Left kidney (tissue), 1 donor: ENCODE measurements at regions not wholly inside any gene's neighbourhood (a gene's known extent, or its start where the extent isn't known, plus 50 kb on each side); places are given as distances from the start of the nearest gene placed in this dataset.

Experiments used
- DNase-seq: peaks from one replicate; pipeline ENCODE4 v3.0.0-alpha.2; 2013

- DNase-seq: no peak
Measured at GRCh38 chr7:47043304-47043703, 538.6 kb downstream of the TNS3 start.

- no peak for DNase-seq
Measured at GRCh38 chr7:47042669-47043068, 539.2 kb downstream of the TNS3 start.

- no peak for DNase-seq
Measured at GRCh38 chr7:47040795-47041347, 541.0 kb downstream of the TNS3 start.

- DNase-seq: no peak
Measured at GRCh38 chr7:47039904-47040303, 542.0 kb downstream of the TNS3 start.

GRCh38 chr7:47039089-47039648 lies 542.7 kb downstream of the TNS3 start:
- DNase-seq: no peak

GRCh38 chr7:47038621-47039020 lies 543.3 kb downstream of the TNS3 start:
- no peak for DNase-seq

- no peak for DNase-seq
Measured at GRCh38 chr7:47037607-47038006, 544.3 kb downstream of the TNS3 start.

- no peak for DNase-seq
Measured at GRCh38 chr7:47036909-47037308, 545.0 kb downstream of the TNS3 start.

- no peak for DNase-seq
Measured at GRCh38 chr7:47035522-47035921, 546.4 kb downstream of the TNS3 start.

- DNase-seq: no peak
Measured at GRCh38 chr7:47034180-47034579, 547.7 kb downstream of the TNS3 start.

GRCh38 chr7:47032536-47032908 lies 549.4 kb downstream of the TNS3 start:
- no peak for DNase-seq

GRCh38 chr7:47031786-47032535 lies 550.0 kb downstream of the TNS3 start:
- peak; percentile 39 for DNase-seq

- DNase-seq: no peak
Measured at GRCh38 chr7:47028284-47028683, 553.6 kb downstream of the TNS3 start.

GRCh38 chr7:47027695-47028240 lies 554.1 kb downstream of the TNS3 start:
- no peak for DNase-seq

GRCh38 chr7:47026780-47027361 lies 555.0 kb downstream of the TNS3 start:
- DNase-seq: no peak

GRCh38 chr7:47024991-47025390 lies 556.9 kb downstream of the TNS3 start:
- DNase-seq: no peak

GRCh38 chr7:47008461-47008860 lies 573.5 kb downstream of the TNS3 start:
- DNase-seq: no peak

- no peak for DNase-seq
Measured at GRCh38 chr7:47007471-47007870, 574.4 kb downstream of the TNS3 start.

- DNase-seq: no peak
Measured at GRCh38 chr7:47000561-47000960, 581.4 kb downstream of the TNS3 start.

- DNase-seq: no peak
Measured at GRCh38 chr7:46999866-47000265, 582.0 kb downstream of the TNS3 start.

GRCh38 chr7:46996972-46997371 lies 584.9 kb downstream of the TNS3 start:
- no peak for DNase-seq

- no peak for DNase-seq
Measured at GRCh38 chr7:46993396-46993795, 588.5 kb downstream of the TNS3 start.

GRCh38 chr7:46990761-46991160 lies 591.1 kb downstream of the TNS3 start:
- no peak for DNase-seq
